Heart left ventricle (tissue), 16 donors: ENCODE measurements at regions not wholly inside any gene's neighbourhood (a gene's known extent, or its start where the extent isn't known, plus 50 kb on each side); places are given as distances from the start of the nearest gene placed in this dataset.

ENCODE experiments used
- ATAC-seq, 4 donors: fragments of 200-7000 bp; cut with Tn5 transposase; one replicate each; pipeline ENCODE4 v1.9.1; 2020 to 2022; ENCODE audit warnings: moderate library complexity in 4 of 4, mild to moderate bottlenecking in 3 of 4, moderate number of reproducible peaks in 1 of 4
- DNase-seq, 5 donors: peaks; one replicate each; pipeline ENCODE4 v3.0.0-alpha.2; 2020
- H3K27ac ChIP-seq, 12 donors: fragments of 200-600 bp; sonication (generic) in 4 of 12; one replicate each; pipeline versions ENCODE4 v1.5.0 to v1.8.0; 2016 to 2022; ENCODE audit warnings: mild to moderate bottlenecking in 2 of 12
- H3K27me3 ChIP-seq, 9 donors: fragments of 200-600 bp; sonication (generic) in 2 of 9; one replicate each; pipeline versions ENCODE4 v1.5.1 to v1.8.0; 2016 to 2022; ENCODE audit warnings: mild to moderate bottlenecking in 3 of 9
- H3K36me3 ChIP-seq, 9 donors: fragments of 200-600 bp; sonication (generic) in 2 of 9; one replicate each; pipeline versions ENCODE4 v1.5.0 to v1.8.0; 2018 to 2022; ENCODE audit warnings: mild to moderate bottlenecking in 2 of 9
- H3K4me1 ChIP-seq, 12 donors: fragments of 200-600 bp; sonication (generic) in 4 of 12; one replicate each; pipeline versions ENCODE4 v1.5.0 to v1.8.0; 2016 to 2022; ENCODE audit warnings: mild to moderate bottlenecking in 3 of 12
- H3K4me3 ChIP-seq, 12 donors: fragments of 200-600 bp; sonication (generic) in 4 of 12; one replicate each; pipeline versions ENCODE4 v1.5.0 to v1.8.0; 2017 to 2022; ENCODE audit warnings: mild to moderate bottlenecking in 9 of 12, moderate library complexity in 4 of 12
- H3K9me3 ChIP-seq, 12 donors: fragments of 200-600 bp; sonication (generic) in 4 of 12; one replicate each; pipeline versions ENCODE4 v1.5.0 to v1.8.0; 2016 to 2022; ENCODE audit warnings: mild to moderate bottlenecking in 1 of 12
- POLR2A ChIP-seq, 2 donors: fragments of 450-650 bp; IDR thresholded peaks; one replicate each; pipeline ENCODE4 v1.6.1; 2017; ENCODE audit warnings: antibody characterized with exemption in 2 of 2, mild to moderate bottlenecking in 2 of 2, moderate library complexity in 2 of 2
- WGBS, 4 donors: extraction: QIAGEN DNeasy Blood & Tissue Kit in 2 of 4; methylation state at CpG; one replicate each; pipeline versions ENCODE4 v1.1.5 to v1.1.7; 2013 to 2018; 5-methylcytosine and 5-hydroxymethylcytosine counted together
- intact Hi-C, 10 donors: fragments of 100-400 bp; cut with DNase I; formaldehyde crosslinking; loops; one replicate each; pipeline versions ENCODE4 v1.11.1 to v1.14.2; 2022
- TF ChIP-seq, protein P1 (sequence below), 12 donors: fragments of 200-600 bp; sonication (generic) in 4 of 12; IDR thresholded peaks; one replicate each; pipeline versions ENCODE4 v1.5.0 to v1.8.0; 2018 to 2022; ENCODE audit warnings: antibody characterized with exemption in 12 of 12, mild to moderate bottlenecking in 5 of 12
- donor health status: ischemic (EF 13 %, LVEDD 7.1; RV severe dilation, severe dysfunction).
- donor health status: healthy with polysubstance abuse.
- donor health status: DM: no; HTN: yes; CAD: no.
- donor health status: DM: no; HTN: no; CAD: no.
- donor health status: ischemic (EF 25% LVEDD 6.9; RV normal size, moderate dysfunction).
- donor health status: ischemic (EF 25% LVEDD 5.7; RV mildly dilated, moderate dysfunction).
- donor health status: healthy.
- donor health status: DM: yes; HTN: yes; CAD: no.
- donor health status: ischemic (EF 35%, LVEDD 5.7; RV mildly dilated, moderate dysfunction).
- donor health status: nonischemic (EF 11% LVEDD 7.7; RV severe dilation, severe dysfunction).
- donor health status: DM: yes; HTN: yes; CAD: no.
- donor health status: PGD.
- donor health status: ischemic (EF 29% LVEDD 5.4; RV normal size, mild dysfunction).
- donor health status: nonischemic (EF 23%, LVEDD 6.1; RV moderate dilation, normal function).

DNA sequence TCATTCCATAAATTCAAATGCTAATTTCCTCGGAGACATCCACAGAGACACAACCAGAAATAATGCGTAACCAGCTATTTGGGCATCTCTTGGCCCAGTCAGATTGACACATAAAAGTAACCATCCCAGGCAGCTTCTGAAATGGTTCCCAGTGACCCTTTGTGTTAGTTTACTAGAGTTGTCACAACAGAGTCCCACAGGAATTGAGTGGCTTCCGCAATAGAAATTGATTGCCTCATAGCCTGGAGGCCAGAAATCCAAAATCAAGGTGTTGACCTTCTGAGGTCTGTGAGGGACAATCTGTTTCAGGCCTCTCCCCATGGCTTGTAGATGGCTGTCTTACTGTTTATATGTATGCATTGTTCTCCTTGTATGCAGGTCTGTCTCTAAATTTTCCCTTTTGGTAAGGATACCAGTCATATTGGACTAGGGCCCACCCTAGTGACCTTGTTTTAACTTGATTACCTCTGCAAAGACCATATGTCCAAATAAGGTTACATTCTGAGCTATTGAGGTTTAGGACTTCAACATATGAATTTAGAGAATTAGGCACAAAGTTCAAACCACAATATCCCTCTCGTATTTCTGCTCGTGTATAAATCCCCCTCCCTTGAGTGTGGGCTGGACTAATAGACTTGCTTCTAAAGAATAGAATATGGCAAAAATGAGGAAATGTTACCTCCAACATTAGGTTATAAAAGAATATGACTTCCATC, 78.2 kb upstream of the FGGY start:
- Histone ChIP-seq H3K27ac (no peak overlapping the region), H3K27me3 (no peaks in the 10 kb centered on the region), H3K36me3 (no peaks in the 10 kb centered on the region), H3K4me1 (peaks cover 0 to 5% (median 0%) of the 10 kb centered on the region in 12 donors), H3K9me3 (no peaks in the 10 kb centered on the region), H3K4me3 (no peak overlapping the region)
- TF ChIP-seq, protein P1, sequence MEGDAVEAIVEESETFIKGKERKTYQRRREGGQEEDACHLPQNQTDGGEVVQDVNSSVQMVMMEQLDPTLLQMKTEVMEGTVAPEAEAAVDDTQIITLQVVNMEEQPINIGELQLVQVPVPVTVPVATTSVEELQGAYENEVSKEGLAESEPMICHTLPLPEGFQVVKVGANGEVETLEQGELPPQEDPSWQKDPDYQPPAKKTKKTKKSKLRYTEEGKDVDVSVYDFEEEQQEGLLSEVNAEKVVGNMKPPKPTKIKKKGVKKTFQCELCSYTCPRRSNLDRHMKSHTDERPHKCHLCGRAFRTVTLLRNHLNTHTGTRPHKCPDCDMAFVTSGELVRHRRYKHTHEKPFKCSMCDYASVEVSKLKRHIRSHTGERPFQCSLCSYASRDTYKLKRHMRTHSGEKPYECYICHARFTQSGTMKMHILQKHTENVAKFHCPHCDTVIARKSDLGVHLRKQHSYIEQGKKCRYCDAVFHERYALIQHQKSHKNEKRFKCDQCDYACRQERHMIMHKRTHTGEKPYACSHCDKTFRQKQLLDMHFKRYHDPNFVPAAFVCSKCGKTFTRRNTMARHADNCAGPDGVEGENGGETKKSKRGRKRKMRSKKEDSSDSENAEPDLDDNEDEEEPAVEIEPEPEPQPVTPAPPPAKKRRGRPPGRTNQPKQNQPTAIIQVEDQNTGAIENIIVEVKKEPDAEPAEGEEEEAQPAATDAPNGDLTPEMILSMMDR (IDR thresholded peaks at IDR 0.05): no peak
- TF ChIP-seq POLR2A (IDR thresholded peaks at IDR 0.05): no peak
- intact Hi-C loops: no loop called here
- ATAC-seq: no peak
- 74 to 93% (median 79%) methylated on average over 5 of the region's 5 CpGs for WGBS, 4 donors
- no peak for DNase-seq

DNA sequence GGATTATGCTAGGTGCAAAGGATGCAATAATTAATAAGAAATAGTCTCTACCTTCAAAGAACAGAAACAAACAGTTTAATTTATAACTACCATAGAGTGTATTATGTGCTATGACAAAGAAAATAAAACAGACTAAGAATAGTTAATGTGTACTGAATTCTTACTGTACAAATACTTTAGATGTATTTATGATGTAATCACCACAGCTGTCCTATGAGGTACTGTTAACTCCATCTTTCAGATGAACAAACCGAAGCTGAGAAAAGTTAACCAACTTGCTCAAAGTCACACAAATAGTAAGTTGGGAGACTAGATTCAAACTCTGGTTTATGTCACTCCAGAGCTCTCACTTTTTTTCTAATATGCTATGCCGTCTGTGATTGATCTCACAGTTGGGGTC, 77.0 kb upstream of the FGGY start:
- intact Hi-C loops: no loop called here

DNA sequence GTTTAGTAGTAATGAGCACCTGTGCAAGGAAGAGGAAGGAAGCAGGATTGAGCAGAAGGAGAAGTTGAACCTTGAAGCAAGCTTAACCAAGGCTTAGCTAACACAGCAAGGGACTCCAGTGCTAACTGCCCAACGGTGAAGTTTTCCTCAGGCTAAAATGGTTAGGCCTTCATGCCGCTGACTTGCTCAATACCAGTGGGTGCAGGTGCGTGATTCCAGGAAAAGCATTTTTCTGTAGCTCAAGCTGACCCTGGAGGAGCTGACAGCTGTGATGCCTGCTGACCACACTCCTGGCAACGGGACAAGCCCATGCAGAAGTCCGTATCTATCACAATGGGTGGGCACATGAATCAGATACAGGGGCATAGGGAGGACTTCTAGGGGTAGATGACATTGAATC, 76.5 kb upstream of the FGGY start:
- H3K27me3 ChIP-seq: no peaks in the 10 kb centered on the region
- TF ChIP-seq, protein P1 (IDR thresholded peaks at IDR 0.05): no peak
- TF ChIP-seq POLR2A (IDR thresholded peaks at IDR 0.05): no peak
- no peak overlapping the region for H3K4me3 ChIP-seq
- intact Hi-C loops: no loop called here
- H3K9me3 ChIP-seq: no peaks in the 10 kb centered on the region
- ATAC-seq (no peak), DNase-seq (no peak)
- H3K4me1 ChIP-seq: peaks cover 0 to 11% (median 2%) of the 10 kb centered on the region in 12 donors
- H3K27ac ChIP-seq: no peak overlapping the region
- WGBS, 4 donors: 63 to 85% (median 79%) methylated on average over 5 of the region's 5 CpGs
- H3K36me3 ChIP-seq: no peaks in the 10 kb centered on the region

More for the DNA sequence above, 77.0 kb upstream of the FGGY start:
- 84 to 89% (median 86%) methylated on average over 2 of the region's 2 CpGs for WGBS, 4 donors
- no peak for ATAC-seq
- Histone ChIP-seq H3K27ac (no peak overlapping the region), H3K4me1 (peaks cover 0 to 11% (median 2%) of the 10 kb centered on the region in 12 donors), H3K9me3 (no peaks in the 10 kb centered on the region), H3K4me3 (no peak overlapping the region), H3K36me3 (no peaks in the 10 kb centered on the region), H3K27me3 (no peaks in the 10 kb centered on the region)
- no peak for TF ChIP-seq POLR2A (IDR thresholded peaks at IDR 0.05)
- TF ChIP-seq, protein P1 (IDR thresholded peaks at IDR 0.05): no peak
- no peak for DNase-seq

DNA sequence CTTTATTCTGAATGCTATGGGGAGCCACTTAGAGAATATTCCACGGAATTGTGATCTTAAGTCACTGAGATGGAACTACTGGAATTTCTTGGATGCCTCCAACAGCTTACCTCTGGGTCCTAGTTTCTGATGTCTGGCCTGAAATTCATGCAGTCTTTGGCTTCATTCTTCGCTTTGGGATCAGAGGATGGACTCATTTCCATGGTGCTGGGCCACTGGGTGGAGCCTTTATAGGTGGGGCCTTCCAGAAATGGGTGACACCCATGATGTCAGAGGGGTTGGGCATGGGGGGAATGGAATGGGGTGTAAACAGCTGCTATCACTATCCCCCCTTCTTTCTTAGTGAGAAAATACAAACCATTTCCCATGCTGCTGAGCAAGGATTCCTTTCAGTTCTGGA, 73.7 kb upstream of the FGGY start:
- Histone ChIP-seq H3K4me3 (no peak overlapping the region), H3K27me3 (no peaks in the 10 kb centered on the region), H3K4me1 (peaks cover 0 to 11% (median 2%) of the 10 kb centered on the region in 12 donors), H3K27ac (peak overlapping the region in 3 of 12 donors; percentile 2 to 33 (median 10)), H3K9me3 (no peaks in the 10 kb centered on the region), H3K36me3 (no peaks in the 10 kb centered on the region)
- peak in 3 of 4 donors; percentile 41 to 42 (median 41) for ATAC-seq
- intact Hi-C loops: no loop called here
- DNase-seq: no peak
- 65 to 83% (median 80%) methylated on average over 2 of the region's 2 CpGs for WGBS, 4 donors
- TF ChIP-seq, protein P1 (IDR thresholded peaks at IDR 0.05): no peak
- no peak for TF ChIP-seq POLR2A (IDR thresholded peaks at IDR 0.05)
